Right lobe of liver (tissue), 6 donors: ENCODE measurements at regions not wholly inside any gene's neighbourhood (a gene's known extent, or its start where the extent isn't known, plus 50 kb on each side); places are given as distances from the start of the nearest gene placed in this dataset.

Experiments
- ATAC-seq, 4 donors: fragments of 200-7000 bp; cut with Tn5 transposase; one replicate each; pipeline ENCODE4 v1.9.1; 2020; ENCODE audit warnings: mild to moderate bottlenecking in 4 of 4, moderate library complexity in 4 of 4
- DNase-seq, 3 donors: peaks; one replicate each; pipeline ENCODE4 v3.0.0-alpha.2; 2020
- H3K27ac ChIP-seq, 3 donors: fragments of 200-600 bp; one replicate each; pipeline ENCODE4 v1.8.0; 2022
- H3K27me3 ChIP-seq, 2 donors: fragments of 200-600 bp; one replicate each; pipeline ENCODE4 v1.8.0; 2022
- H3K36me3 ChIP-seq, 4 donors: fragments of 200-600 bp; sonication (generic) in 1 of 4; one replicate each; pipeline versions ENCODE4 v1.5.1 to v1.8.0; 2017 to 2022; ENCODE audit warnings: control low read depth in 1 of 4
- H3K4me1 ChIP-seq, 4 donors: fragments of 200-600 bp; sonication (generic) in 1 of 4; one replicate each; pipeline versions ENCODE4 v1.5.1 to v1.8.0; 2017 to 2022; ENCODE audit warnings: control low read depth in 1 of 4
- H3K4me3 ChIP-seq, 3 donors: fragments of 200-600 bp; one replicate each; pipeline ENCODE4 v1.8.0; 2022
- H3K9me3 ChIP-seq, 4 donors: fragments of 200-600 bp; sonication (generic) in 1 of 4; one replicate each; pipeline versions ENCODE4 v1.5.1 to v1.8.0; 2017 to 2022; ENCODE audit warnings: control low read depth in 1 of 4
- CTCF ChIP-seq, 4 donors: fragments of 200-600 bp in 3 of 4; fragments of 450-650 bp in 1 of 4; IDR thresholded peaks; one replicate each; pipeline versions ENCODE4 v1.5.1 to v1.8.0; 2016 to 2022; ENCODE audit warnings: antibody characterized with exemption in 4 of 4, mild to moderate bottlenecking in 2 of 4
- POLR2A ChIP-seq: fragments of 450-650 bp; IDR thresholded peaks from one replicate; pipeline ENCODE4 v1.6.1; 2017; ENCODE audit warnings: antibody characterized with exemption, mild to moderate bottlenecking
- WGBS: methylation state at CpG from one replicate; pipeline ENCODE4 v1.1.6; 2018; ENCODE audit warnings: low coverage, low lambda C conversion rate; ENCODE audit not compliant: insufficient coverage; ENCODE audit errors: missing lambda C conversion rate; 5-methylcytosine and 5-hydroxymethylcytosine counted together
- intact Hi-C, 2 donors: fragments of 100-400 bp; cut with DNase I; formaldehyde crosslinking; loops; one replicate each; pipeline versions ENCODE4 v1.11.2 to v1.14.1; 2022
- donor health status: DM: no; HTN: yes; CAD: no.
- donor health status: DM: no; HTN: no; CAD: no.
- donor health status: DM: no; HTN: no; CAD: no.
- donor health status: DM: no; HTN: yes; CAD: no.
- donor health status: DM: no; HTN: yes; CAD: no.

GRCh38 chr2:78125042-78125441 lies 602.9 kb upstream of the LRRTM4 start:
- H3K36me3 ChIP-seq = no peaks in the 10 kb centered on the region
- intact Hi-C loops = no loop called here
- H3K27me3 ChIP-seq = no peaks in the 10 kb centered on the region
- no peaks in the 10 kb centered on the region for H3K4me1 ChIP-seq
- ATAC-seq (no peak), DNase-seq (no peak)
- H3K27ac ChIP-seq = no peak overlapping the region
- no peaks in the 10 kb centered on the region for H3K9me3 ChIP-seq
- TF ChIP-seq CTCF (IDR thresholded peaks at IDR 0.05) (no peak), POLR2A (no peak)
- H3K4me3 ChIP-seq = no peak overlapping the region
- WGBS = 52% methylated on average over 3 of the region's 3 CpGs

- intact Hi-C loops = no loop called here
- 25% methylated on average over 4 of the region's 4 CpGs for WGBS
- no peak for ATAC-seq
Observed at GRCh38 chr2:78127424-78127823, 605.2 kb upstream of the LRRTM4 start.

GRCh38 chr2:78132391-78133370 lies 610.5 kb upstream of the LRRTM4 start:
- DNase-seq = no peak
- intact Hi-C loops = no loop called here
- Histone ChIP-seq H3K4me3 (no peak overlapping the region), H3K36me3 (no peaks in the 10 kb centered on the region), H3K4me1 (no peaks in the 10 kb centered on the region), H3K27me3 (no peaks in the 10 kb centered on the region), H3K27ac (no peak overlapping the region), H3K9me3 (no peaks in the 10 kb centered on the region)
- WGBS = 35% methylated on average over 4 of the region's 4 CpGs
- TF ChIP-seq POLR2A = no peak
- no peak for TF ChIP-seq CTCF (IDR thresholded peaks at IDR 0.05)
- ATAC-seq = no peak

More at GRCh38 chr2:78127424-78127823, 605.2 kb upstream of the LRRTM4 start:
- DNase-seq = no peak
- H3K27me3 ChIP-seq = no peaks in the 10 kb centered on the region
- TF ChIP-seq POLR2A = no peak
- TF ChIP-seq CTCF (IDR thresholded peaks at IDR 0.05) = no peak
- no peaks in the 10 kb centered on the region for H3K9me3 ChIP-seq
- no peak overlapping the region for H3K4me3 ChIP-seq
- H3K27ac ChIP-seq = no peak overlapping the region
- H3K4me1 ChIP-seq = no peaks in the 10 kb centered on the region
- no peaks in the 10 kb centered on the region for H3K36me3 ChIP-seq

GRCh38 chr2:78145395-78145996 lies 623.3 kb upstream of the LRRTM4 start:
- Histone ChIP-seq H3K4me3 (no peak overlapping the region), H3K27me3 (no peaks in the 10 kb centered on the region), H3K4me1 (no peaks in the 10 kb centered on the region), H3K27ac (no peak overlapping the region), H3K9me3 (no peaks in the 10 kb centered on the region), H3K36me3 (no peaks in the 10 kb centered on the region)
- DNase-seq = no peak
- WGBS = 43% methylated on average over 2 of the region's 9 CpGs
- ATAC-seq = peak in 1 of 4 donors; percentile 19
- intact Hi-C loops = no loop called here
- no peak for TF ChIP-seq POLR2A
- TF ChIP-seq CTCF (IDR thresholded peaks at IDR 0.05) = no peak
